HG02970 (cell line): ENCODE measurements at regions not wholly inside any gene's neighbourhood (a gene's known extent, or its start where the extent isn't known, plus 50 kb on each side); places are given as distances from the start of the nearest gene placed in this dataset.

Experiments used
- ATAC-seq: cut with Tn5 transposase; IDR thresholded peaks from one replicate; pipeline ENCODE4 v1.9.1; 2021; ENCODE audit warnings: mild to moderate bottlenecking, moderate library complexity, moderate number of reproducible peaks; ENCODE audit not compliant: unreplicated experiment, low FRiP score

- ATAC-seq: no peak
Measured at GRCh38 chr14:101197595-101198397, 294.3 kb upstream of the RTL1 start.

- ATAC-seq: no peak
Measured at GRCh38 chr14:101198398-101199027, 295.0 kb upstream of the RTL1 start.

- ATAC-seq: no peak
Measured at GRCh38 chr14:101199028-101199770, 295.7 kb upstream of the RTL1 start.

GRCh38 chr14:101200008-101200649 lies 296.6 kb upstream of the RTL1 start:
- no peak for ATAC-seq

GRCh38 chr14:101200650-101201516 lies 297.4 kb upstream of the RTL1 start:
- no peak for ATAC-seq

GRCh38 chr14:101201535-101202151 lies 298.1 kb upstream of the RTL1 start:
- no peak for ATAC-seq

GRCh38 chr14:101202627-101203404 lies 299.3 kb upstream of the RTL1 start:
- no peak for ATAC-seq

- ATAC-seq: no peak
Measured at GRCh38 chr14:101206556-101206955, 303.0 kb upstream of the RTL1 start.

GRCh38 chr14:101207041-101207440 lies 303.5 kb upstream of the RTL1 start:
- ATAC-seq: no peak

GRCh38 chr14:101207897-101208296 lies 304.4 kb upstream of the RTL1 start:
- ATAC-seq: no peak

- ATAC-seq: no peak
Measured at GRCh38 chr14:101209594-101209993, 306.1 kb upstream of the RTL1 start.

GRCh38 chr14:101215266-101215665 lies 311.7 kb upstream of the RTL1 start:
- ATAC-seq: no peak

- ATAC-seq: no peak
Measured at GRCh38 chr14:101215927-101216326, 312.4 kb upstream of the RTL1 start.

- no peak for ATAC-seq
Measured at GRCh38 chr14:101216366-101217079, 313.0 kb upstream of the RTL1 start.

- ATAC-seq: no peak
Measured at GRCh38 chr14:101217080-101217463, 313.6 kb upstream of the RTL1 start.

- no peak for ATAC-seq
Measured at GRCh38 chr14:101217616-101218371, 314.3 kb upstream of the RTL1 start.

GRCh38 chr14:101219896-101220703 lies 316.6 kb upstream of the RTL1 start:
- no peak for ATAC-seq
